Astrocyte of the cerebellum (primary cell): ENCODE measurements at regions not wholly inside any gene's neighbourhood (a gene's known extent, or its start where the extent isn't known, plus 50 kb on each side); places are given as distances from the start of the nearest gene placed in this dataset.

Source experiments
- DNase-seq: peaks from one replicate; pipeline ENCODE4 v3.0.0-alpha.2; 2011; ENCODE audit warnings: low read depth
- H3K4me3 ChIP-seq: 2 replicates; pipeline ENCODE4 v1.5.1; 2011; ENCODE audit warnings: mild to moderate bottlenecking, low read depth, low read length, moderate library complexity
- in situ Hi-C: cut with HindIII; loops from 2 replicates; pipeline ENCODE4 v1.10.0; 2017; ENCODE audit warnings: low sequenced_read_pairs
- TF ChIP-seq, protein P1 (sequence below): IDR thresholded peaks from 2 replicates; pipeline ENCODE4 v1.5.1; 2012; ENCODE audit warnings: low read length, low read depth, moderate library complexity, mild to moderate bottlenecking; ENCODE audit errors: missing control alignments

DNA sequence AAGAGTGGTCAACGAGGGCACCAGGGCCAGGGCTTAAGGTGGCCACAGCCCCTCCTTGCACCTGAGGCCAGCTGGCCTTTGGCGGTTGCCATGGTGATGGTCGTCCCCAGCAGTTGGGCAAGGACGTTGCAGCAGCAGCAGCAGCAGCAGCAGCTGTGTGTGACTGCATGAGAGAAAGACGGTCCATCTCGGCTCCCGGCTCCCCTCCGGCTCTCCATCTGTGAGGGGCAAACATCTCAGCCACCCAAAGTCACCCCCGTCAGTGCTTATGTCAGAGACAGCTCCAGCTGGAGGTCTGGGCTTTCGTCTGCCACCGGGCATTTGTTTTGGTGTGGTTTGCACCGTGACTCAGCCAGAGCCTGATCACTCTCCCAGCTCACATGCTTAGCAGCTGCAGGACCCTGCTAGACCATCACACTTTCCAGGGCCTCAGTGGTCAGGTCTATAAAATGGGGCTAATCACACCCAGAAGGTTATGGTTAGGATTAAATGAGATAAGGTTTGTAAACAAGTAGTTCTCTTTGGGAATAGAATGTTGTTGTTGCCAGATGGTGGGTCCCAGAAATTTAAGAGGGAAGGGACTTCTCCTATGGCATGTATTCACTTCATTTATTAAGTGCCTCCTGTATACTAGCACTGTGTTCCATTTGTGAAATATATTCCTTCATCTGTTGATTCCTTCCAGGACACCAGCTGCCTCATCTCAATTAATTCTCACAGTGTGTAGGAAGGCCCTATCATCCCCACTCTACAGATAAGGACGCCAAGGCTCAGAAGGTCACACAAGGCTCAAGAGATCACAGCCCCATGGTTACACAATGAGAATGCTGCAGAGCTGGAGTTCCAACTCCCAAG, 212.6 kb upstream of the LHX5 start:
- TF ChIP-seq, protein P1, sequence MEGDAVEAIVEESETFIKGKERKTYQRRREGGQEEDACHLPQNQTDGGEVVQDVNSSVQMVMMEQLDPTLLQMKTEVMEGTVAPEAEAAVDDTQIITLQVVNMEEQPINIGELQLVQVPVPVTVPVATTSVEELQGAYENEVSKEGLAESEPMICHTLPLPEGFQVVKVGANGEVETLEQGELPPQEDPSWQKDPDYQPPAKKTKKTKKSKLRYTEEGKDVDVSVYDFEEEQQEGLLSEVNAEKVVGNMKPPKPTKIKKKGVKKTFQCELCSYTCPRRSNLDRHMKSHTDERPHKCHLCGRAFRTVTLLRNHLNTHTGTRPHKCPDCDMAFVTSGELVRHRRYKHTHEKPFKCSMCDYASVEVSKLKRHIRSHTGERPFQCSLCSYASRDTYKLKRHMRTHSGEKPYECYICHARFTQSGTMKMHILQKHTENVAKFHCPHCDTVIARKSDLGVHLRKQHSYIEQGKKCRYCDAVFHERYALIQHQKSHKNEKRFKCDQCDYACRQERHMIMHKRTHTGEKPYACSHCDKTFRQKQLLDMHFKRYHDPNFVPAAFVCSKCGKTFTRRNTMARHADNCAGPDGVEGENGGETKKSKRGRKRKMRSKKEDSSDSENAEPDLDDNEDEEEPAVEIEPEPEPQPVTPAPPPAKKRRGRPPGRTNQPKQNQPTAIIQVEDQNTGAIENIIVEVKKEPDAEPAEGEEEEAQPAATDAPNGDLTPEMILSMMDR = no peak
- H3K4me3 ChIP-seq = no peak overlapping the region
- no peak for DNase-seq
- in situ Hi-C loops = no loop called here

DNA sequence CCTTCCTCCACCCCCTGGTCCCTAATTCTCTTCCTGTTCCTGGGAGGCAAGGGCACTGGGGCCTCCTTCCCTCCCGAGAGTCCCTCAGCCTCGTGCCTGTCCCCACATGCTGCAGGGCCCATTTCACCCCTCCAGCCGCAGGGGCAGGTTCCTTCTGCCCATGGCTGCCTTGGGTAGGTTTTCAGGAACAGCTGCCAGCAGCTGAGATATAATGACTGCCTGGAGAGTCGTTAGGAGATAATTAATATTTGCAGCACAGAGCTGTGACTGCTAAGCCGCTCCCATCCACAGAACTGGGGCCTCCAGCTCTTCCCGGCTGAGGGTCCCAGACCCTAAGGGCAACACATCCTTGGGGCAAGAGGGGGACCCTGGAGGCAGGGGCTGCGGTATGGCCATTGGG, 211.9 kb upstream of the LHX5 start:
- no peak for DNase-seq
- in situ Hi-C loops = no loop called here
- TF ChIP-seq, protein P1 = no peak
- H3K4me3 ChIP-seq = no peak overlapping the region

- TF ChIP-seq, protein P1 = no peak
- no peak for DNase-seq
- in situ Hi-C loops = no loop called here
- H3K4me3 ChIP-seq = no peak overlapping the region
Measured at GRCh38 chr12:113680868-113681267, 209.2 kb upstream of the LHX5 start.

GRCh38 chr12:113678223-113679119, 206.8 kb upstream of the LHX5 start:
- H3K4me3 ChIP-seq = no peak overlapping the region
- in situ Hi-C loops = no loop called here
- TF ChIP-seq, protein P1 = no peak
- DNase-seq = no peak

DNA sequence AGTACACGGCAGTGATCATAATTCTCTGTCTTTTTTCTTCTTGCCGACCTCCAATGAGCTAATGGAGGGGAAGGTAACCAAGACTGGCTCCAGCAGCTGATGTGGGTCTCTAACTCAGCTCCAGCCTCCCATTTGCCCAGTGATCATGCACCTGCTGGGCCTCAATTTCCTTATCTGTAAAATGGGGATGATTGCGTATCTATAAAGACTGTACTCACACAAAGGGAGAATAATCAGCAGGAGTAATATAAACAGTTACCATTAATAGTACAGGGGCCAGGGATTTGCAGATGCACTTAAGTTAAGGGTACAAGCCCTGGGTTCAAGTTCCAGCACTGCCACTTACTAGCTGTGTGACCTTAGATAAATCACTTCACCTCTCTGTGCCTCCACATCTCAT, 204.9 kb upstream of the LHX5 start:
- in situ Hi-C loops = no loop called here
- no peak overlapping the region for H3K4me3 ChIP-seq
- DNase-seq = no peak
- TF ChIP-seq, protein P1 = no peak

DNA sequence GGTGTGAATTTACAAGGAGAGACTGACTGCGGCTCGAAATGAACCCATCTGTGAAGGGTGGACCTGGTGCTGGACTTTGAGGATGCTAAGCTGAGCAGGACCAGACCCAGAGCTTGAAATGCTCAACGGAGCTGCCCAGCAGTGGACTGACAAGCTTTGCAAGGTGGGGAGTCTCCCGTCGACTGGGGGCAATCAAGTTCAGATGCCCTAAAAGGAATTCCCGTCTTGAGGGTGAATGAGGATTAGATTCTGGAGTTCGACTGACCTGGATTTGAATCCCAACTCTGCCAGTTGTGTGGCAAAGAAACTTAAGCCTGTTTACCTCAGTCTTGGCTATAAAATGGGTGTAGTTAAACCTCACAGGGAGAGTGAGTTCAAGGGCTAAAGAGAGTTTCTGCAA, 204.4 kb upstream of the LHX5 start:
- TF ChIP-seq, protein P1 = no peak
- H3K4me3 ChIP-seq = no peak overlapping the region
- in situ Hi-C loops = no loop called here
- DNase-seq = no peak
